ENCODE measurements at regions not wholly inside any gene's neighbourhood (a gene's known extent, or its start where the extent isn't known, plus 50 kb on each side); places are given as distances from the start of the nearest gene placed in this dataset.

DNA sequence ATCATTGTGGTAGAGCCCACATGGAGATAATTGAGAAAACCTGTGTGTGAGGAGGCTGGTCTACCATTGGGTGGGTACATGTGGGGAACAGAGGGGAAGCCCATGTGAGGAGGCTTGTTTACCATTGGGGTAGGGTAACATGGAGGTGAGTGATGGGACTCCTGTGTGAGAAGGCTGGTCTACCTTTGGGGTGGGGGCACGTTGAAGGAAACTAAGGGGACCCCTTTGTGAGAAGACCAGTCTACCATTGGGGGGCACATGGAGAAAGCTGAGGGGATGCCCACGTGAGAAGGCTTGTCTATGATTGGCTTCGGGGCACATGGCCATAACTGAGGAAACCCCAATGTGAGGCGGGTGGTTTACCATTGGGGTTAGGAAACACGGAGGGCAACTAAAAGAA is 158.5 kb downstream of the FBLN2 start:
- TF ChIP-seq EP300 (IDR thresholded peaks at IDR 0.05) (no peak), POLR2AphosphoS5 (IDR thresholded peaks at IDR 0.05) (no peak), POLR2A (IDR thresholded peaks at IDR 0.05) (no peak)
- TF ChIP-seq, protein P1, sequence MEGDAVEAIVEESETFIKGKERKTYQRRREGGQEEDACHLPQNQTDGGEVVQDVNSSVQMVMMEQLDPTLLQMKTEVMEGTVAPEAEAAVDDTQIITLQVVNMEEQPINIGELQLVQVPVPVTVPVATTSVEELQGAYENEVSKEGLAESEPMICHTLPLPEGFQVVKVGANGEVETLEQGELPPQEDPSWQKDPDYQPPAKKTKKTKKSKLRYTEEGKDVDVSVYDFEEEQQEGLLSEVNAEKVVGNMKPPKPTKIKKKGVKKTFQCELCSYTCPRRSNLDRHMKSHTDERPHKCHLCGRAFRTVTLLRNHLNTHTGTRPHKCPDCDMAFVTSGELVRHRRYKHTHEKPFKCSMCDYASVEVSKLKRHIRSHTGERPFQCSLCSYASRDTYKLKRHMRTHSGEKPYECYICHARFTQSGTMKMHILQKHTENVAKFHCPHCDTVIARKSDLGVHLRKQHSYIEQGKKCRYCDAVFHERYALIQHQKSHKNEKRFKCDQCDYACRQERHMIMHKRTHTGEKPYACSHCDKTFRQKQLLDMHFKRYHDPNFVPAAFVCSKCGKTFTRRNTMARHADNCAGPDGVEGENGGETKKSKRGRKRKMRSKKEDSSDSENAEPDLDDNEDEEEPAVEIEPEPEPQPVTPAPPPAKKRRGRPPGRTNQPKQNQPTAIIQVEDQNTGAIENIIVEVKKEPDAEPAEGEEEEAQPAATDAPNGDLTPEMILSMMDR (IDR thresholded peaks at IDR 0.05), result no peak
- DNase-seq (ENCODE audit: low spot score in 2 of 2), result peak in 1 of 2 donors; percentile 44
- Histone ChIP-seq H3K4me3 (no peak overlapping the region), H3K9me3 (no peaks in the 10 kb centered on the region), H3K36me3 (no peaks in the 10 kb centered on the region), H3K4me1 (no peaks in the 10 kb centered on the region), H3K27ac (no peak overlapping the region), H3K27me3 (peaks cover 11% of the 10 kb centered on the region)
- WGBS, result 88% methylated on average over 5 of the region's 5 CpGs

DNA sequence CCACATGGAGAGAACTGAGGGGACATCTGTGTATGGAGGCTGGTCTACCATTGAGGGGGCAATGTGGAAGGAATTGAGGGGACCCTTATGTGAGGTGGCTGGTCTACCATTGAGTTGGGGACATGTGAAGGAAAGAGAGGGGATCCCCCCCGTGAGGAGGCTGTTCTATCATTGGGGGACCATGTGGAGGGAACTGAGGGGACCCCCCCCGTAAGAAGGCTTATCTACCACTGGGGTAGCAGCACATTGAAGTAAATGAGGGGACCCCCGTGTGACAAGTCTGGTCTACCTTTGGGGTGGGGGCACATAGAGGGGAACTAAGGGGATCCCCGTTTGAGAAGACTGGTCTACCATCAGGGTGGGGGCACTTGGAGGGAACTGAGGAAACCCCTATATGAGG is 158.0 kb downstream of the FBLN2 start:
- Histone ChIP-seq H3K4me1 (no peaks in the 10 kb centered on the region), H3K27ac (no peak overlapping the region), H3K9me3 (no peaks in the 10 kb centered on the region), H3K27me3 (peaks cover 14% of the 10 kb centered on the region), H3K4me3 (no peak overlapping the region), H3K36me3 (no peaks in the 10 kb centered on the region)
- peak; percentile 5 to 28 for DNase-seq (ENCODE audit: low spot score in 2 of 2)
- WGBS, result 88% methylated on average over 4 of the region's 4 CpGs
- TF ChIP-seq, protein P1 (IDR thresholded peaks at IDR 0.05), result no peak
- no peak for TF ChIP-seq POLR2AphosphoS5 (IDR thresholded peaks at IDR 0.05)
- TF ChIP-seq POLR2A (IDR thresholded peaks at IDR 0.05), result no peak
- no peak for TF ChIP-seq EP300 (IDR thresholded peaks at IDR 0.05)

DNA sequence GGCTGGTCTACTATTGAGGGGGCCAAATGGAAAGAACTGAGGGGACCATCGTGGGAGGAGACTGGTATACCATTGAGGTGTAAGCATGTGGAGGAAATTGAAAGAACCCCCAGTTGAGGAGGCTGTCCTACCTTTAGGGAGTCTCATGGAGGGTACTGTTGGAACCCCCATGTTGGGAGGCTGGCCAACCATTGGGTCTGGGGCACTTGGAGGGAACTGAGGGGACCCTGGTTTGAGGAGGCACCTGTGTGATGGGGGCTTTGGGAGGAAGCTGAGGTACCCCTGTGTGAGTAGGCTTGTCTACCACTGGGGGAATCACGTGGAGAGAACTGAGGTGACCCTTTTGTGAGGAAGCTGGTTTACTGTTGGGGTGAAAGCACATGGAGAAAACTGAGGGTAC is 157.5 kb downstream of the FBLN2 start:
- no peak overlapping the region for H3K4me3 ChIP-seq
- TF ChIP-seq, protein P1 (IDR thresholded peaks at IDR 0.05), result no peak
- TF ChIP-seq EP300 (IDR thresholded peaks at IDR 0.05) (no peak), POLR2A (IDR thresholded peaks at IDR 0.05) (no peak), POLR2AphosphoS5 (IDR thresholded peaks at IDR 0.05) (no peak)
- no peak overlapping the region for H3K27ac ChIP-seq
- H3K36me3 ChIP-seq, result no peaks in the 10 kb centered on the region
- 89% methylated on average over 2 of the region's 2 CpGs for WGBS
- no peaks in the 10 kb centered on the region for H3K4me1 ChIP-seq
- DNase-seq (ENCODE audit: low spot score in 2 of 2), result peak; percentile 34 to 43
- peaks cover 14% of the 10 kb centered on the region for H3K27me3 ChIP-seq
- no peaks in the 10 kb centered on the region for H3K9me3 ChIP-seq

DNA sequence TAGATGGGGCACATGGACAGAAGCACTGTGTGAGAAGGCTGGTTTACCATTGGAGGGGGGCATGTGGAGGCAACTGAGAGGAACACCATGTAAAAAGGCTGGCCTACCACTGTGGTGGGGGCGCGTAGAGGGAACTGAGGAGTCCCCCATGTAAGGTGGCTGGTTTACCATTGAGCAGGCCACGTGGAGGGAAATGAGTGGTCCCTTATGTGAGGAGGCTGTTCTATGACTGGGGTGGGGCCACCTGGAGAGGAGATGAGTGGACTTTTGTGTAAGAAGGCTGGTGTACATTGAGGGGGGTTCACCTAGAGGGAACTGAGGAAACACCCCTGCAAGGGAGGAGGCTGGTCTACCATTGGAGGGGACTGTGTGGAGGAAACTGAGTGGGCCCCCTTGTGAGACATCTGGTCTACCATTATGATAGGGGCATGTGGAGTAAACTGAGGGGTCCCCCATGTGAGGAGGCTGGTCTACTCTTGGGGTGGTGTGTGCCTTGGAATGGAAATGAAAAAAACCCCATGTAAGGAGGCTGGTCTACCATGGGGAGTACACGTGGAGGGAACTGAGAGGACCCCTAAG is 156.9 kb downstream of the FBLN2 start:
- Histone ChIP-seq H3K4me1 (no peaks in the 10 kb centered on the region), H3K9me3 (no peaks in the 10 kb centered on the region), H3K27me3 (peaks cover 14% of the 10 kb centered on the region), H3K27ac (no peak overlapping the region), H3K36me3 (no peaks in the 10 kb centered on the region), H3K4me3 (no peak overlapping the region)
- 87% methylated on average over 4 of the region's 4 CpGs for WGBS
- TF ChIP-seq POLR2A (IDR thresholded peaks at IDR 0.05), result no peak
- TF ChIP-seq, protein P1 (IDR thresholded peaks at IDR 0.05), result no peak
- DNase-seq (ENCODE audit: low spot score in 2 of 2), result peak; percentile 28 to 40

DNA sequence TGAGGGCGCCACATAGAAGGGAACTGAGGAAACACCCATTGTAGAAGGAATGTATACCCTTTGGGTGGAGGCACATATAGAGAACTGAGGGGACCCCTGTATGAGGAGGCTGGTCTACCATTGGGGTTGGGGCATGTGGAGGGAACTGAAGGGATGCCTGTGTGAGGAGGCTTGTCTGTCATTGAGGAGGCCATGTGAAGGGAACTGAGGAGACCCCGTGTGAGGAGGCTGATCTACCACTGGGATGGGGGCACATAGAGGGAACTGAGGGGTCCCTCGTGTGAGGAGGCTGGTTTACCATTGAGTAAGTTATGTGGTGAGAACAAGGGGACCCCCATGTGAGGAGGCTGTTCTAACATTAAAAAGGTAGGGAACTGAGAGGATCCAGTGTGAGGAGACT is 156.1 kb downstream of the FBLN2 start:
- TF ChIP-seq, protein P1 (IDR thresholded peaks at IDR 0.05), result no peak
- no peak for TF ChIP-seq POLR2A (IDR thresholded peaks at IDR 0.05)
- Histone ChIP-seq H3K4me3 (no peak overlapping the region), H3K27me3 (peaks cover 14% of the 10 kb centered on the region), H3K4me1 (no peaks in the 10 kb centered on the region), H3K27ac (no peak overlapping the region), H3K9me3 (no peaks in the 10 kb centered on the region), H3K36me3 (no peaks in the 10 kb centered on the region)
- peak; percentile 15 to 21 for DNase-seq (ENCODE audit: low spot score in 2 of 2)
- WGBS, result 91% methylated on average over 3 of the region's 3 CpGs
